ENCODE measurements at regions not wholly inside any gene's neighbourhood (a gene's known extent, or its start where the extent isn't known, plus 50 kb on each side); places are given as distances from the start of the nearest gene placed in this dataset.

GRCh38 chr10:130459851-130460490 is 323.8 kb downstream of the GLRX3 start:
- TF ChIP-seq CTCF (IDR thresholded peaks at IDR 0.05), result no peak
- no peak for TF ChIP-seq POLR2A (IDR thresholded peaks at IDR 0.05)
- TF ChIP-seq EP300 (IDR thresholded peaks at IDR 0.05), result no peak
